ENCODE measurements at regions not wholly inside any gene's neighbourhood (a gene's known extent, or its start where the extent isn't known, plus 50 kb on each side); places are given as distances from the start of the nearest gene placed in this dataset.

DNA sequence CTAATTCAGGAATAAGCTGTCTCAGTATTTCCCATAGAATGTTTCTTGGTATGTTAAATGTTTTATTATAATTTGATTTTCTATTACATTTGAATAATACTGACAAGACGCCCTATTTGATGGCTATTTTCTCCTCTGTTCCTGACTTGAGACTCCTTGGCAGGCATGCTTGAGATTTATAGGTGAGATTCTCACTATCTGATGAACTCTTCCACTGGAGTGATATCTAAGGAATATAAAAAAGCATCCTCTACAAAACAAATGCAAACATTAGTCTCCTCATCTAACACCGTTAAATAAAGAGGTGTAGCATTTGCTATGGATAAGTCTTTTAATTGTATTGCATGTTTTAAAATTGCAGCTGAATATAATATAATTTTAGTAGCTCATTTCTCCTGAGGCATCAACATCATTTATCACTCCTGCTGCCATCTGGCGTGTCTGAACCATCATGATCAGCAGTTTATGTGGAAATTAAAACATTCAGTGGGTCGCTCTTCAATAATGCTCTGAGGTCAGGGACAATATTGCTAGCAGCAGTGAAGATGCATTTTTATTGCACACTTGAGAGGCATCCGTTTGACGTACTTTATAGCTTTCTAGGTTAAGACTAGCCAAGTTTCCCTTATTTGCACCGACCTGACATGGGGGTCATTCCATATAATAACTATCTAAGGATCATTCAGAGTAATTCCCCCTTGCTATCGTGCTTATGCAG, 210.4 kb upstream of the GALNTL6 start:
- TF ChIP-seq, protein P1, sequence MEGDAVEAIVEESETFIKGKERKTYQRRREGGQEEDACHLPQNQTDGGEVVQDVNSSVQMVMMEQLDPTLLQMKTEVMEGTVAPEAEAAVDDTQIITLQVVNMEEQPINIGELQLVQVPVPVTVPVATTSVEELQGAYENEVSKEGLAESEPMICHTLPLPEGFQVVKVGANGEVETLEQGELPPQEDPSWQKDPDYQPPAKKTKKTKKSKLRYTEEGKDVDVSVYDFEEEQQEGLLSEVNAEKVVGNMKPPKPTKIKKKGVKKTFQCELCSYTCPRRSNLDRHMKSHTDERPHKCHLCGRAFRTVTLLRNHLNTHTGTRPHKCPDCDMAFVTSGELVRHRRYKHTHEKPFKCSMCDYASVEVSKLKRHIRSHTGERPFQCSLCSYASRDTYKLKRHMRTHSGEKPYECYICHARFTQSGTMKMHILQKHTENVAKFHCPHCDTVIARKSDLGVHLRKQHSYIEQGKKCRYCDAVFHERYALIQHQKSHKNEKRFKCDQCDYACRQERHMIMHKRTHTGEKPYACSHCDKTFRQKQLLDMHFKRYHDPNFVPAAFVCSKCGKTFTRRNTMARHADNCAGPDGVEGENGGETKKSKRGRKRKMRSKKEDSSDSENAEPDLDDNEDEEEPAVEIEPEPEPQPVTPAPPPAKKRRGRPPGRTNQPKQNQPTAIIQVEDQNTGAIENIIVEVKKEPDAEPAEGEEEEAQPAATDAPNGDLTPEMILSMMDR (conservative IDR thresholded peaks at IDR 0.05) = no peak
- no peak overlapping the region for H3K27ac ChIP-seq

DNA sequence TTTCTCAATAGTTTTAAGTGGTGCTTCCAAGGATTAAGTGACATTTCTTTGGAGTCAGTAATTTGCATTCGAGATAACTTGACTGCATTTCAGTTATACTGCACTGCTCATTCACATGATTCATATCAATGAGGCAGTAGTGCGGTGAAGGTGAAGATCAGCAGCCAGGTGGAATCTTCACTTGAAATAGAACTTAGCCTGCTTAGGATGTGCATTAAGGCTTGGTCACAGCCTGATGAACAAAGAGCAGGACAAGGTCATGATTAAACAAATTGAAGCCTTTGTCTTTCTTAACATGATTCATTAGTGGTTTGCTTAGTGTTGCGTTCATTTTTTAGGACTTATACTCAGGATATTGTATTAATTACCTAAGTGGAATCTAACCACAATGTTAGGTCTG, 212.1 kb upstream of the GALNTL6 start:
- H3K27ac ChIP-seq = no peak overlapping the region
- TF ChIP-seq, protein P1 (conservative IDR thresholded peaks at IDR 0.05) = no peak

DNA sequence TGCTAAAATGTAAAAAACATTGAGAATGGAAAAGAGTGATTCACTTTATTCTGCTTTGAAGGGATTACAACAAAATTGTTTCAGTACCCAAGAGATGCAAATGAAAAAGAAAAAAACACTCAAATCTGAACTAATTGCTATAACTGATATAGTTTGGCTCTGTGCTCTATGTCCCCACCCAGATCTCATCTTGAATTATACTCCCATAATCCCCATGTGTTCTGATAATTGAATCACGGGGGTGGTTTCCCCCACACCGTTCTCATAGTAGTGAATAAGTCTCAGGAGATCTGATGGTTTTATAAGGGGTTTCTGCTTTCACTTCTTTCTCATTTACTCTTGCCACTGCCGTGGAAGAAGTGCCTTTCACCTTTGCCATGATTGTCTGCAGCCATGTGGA, 213.6 kb upstream of the GALNTL6 start:
- TF ChIP-seq, protein P1 (conservative IDR thresholded peaks at IDR 0.05) = no peak
- H3K27ac ChIP-seq = no peak overlapping the region

DNA sequence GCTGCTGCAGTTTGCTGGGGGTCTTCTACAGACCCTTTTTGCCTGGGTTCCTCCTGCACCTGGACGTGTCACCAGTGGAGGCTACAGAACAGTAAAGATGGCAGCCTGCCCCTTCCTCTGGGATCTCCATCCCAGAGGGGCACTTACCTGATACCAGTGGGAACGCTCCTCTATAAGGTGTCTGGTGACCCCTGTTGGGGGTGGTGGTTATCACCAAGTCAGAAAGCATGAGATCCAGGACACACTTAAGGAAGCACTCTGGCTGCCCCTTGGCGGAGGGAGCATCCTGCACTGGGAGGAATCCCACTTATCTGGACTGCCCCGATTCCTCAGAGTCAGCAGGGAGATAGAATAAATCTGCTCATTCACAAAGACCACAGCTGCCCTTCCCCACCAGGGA, 218.9 kb upstream of the GALNTL6 start:
- H3K27ac ChIP-seq = no peak overlapping the region
- TF ChIP-seq, protein P1 (conservative IDR thresholded peaks at IDR 0.05) = no peak

DNA sequence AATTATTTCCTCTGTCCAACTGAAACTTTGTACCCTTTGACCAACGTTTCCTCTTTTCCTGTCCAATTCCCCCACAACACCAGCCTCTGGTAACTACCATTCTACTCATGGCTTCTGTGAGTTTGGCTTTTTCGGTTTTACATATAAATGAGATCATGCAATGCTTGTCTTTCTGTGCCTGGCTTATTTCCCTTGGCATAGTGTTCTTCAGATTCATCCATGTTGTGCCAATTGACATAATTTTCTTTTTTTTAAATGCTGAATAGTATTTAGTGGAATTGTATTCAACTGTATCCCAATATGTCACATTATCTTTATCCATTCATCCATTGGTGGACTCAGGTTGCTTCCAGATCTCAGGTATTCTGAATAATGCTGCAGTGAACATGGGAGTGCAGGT, 222.5 kb upstream of the GALNTL6 start:
- TF ChIP-seq, protein P1 (conservative IDR thresholded peaks at IDR 0.05) = no peak
- H3K27ac ChIP-seq = no peak overlapping the region

DNA sequence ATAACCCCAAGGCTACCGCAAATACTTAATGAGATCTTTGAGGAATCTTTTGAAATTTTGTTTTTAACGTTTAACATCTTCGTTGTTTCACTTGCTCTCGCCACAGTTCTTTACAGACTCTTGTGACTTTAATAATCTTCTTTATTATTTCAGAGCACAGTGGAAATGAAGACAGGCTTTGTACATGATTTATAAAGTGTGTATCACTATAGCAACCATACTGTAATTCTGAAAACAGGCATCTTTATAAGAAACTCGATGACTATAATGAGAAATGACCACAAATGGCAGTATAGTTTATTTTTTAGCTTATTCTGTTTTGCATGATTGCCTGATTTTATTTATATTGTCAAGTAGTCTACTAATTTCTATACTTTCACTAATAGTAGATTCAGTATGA, 224.4 kb upstream of the GALNTL6 start:
- TF ChIP-seq, protein P1 (conservative IDR thresholded peaks at IDR 0.05) = no peak
- H3K27ac ChIP-seq = no peak overlapping the region

DNA sequence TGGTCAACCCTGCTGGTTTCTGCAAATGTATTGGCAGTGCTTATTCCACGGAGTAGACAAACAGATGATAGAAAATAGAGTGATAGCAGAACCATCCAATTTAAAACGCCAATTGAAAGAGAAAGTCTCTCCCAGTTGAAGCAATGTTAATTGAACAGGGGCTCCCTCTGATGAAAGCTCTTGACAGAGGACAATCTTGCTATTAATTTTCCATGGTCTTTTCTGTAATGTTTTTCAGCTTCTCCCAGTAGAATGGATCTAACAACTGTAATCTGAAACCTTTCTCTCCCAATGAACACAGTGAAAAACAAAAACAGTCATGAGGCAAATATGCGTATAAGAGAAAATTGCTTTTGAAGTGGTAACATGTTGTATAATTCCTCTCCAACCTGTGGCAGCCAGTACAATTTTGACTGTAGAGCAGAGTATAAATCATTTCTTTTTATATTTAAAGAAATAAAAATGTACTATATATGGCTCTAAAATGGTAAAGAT, 225.1 kb upstream of the GALNTL6 start:
- TF ChIP-seq, protein P1 (conservative IDR thresholded peaks at IDR 0.05) = no peak
- no peak overlapping the region for H3K27ac ChIP-seq
